ENCODE measurements at regions not wholly inside any gene's neighbourhood (a gene's known extent, or its start where the extent isn't known, plus 50 kb on each side); places are given as distances from the start of the nearest gene placed in this dataset.

- peaks cover 0 to 2% of the 10 kb centered on the region in 2 donors for H3K9me3 ChIP-seq (replicated peaks in 1 of 2; ENCODE audit: control insufficient read depth in 1 of 2, insufficient read depth in 1 of 2, low read length in 2 of 2)
- no peaks in the 10 kb centered on the region for H3K4me1 ChIP-seq (ENCODE audit: control insufficient read depth in 1 of 2, insufficient read depth in 2 of 2, low read length in 2 of 2)
- H3K4me3 ChIP-seq (replicated peaks in 1 of 3; ENCODE audit: low read depth in 2 of 3, low read length in 3 of 3) = no peak overlapping the region
- TF ChIP-seq CTCF (IDR thresholded peaks at IDR 0.05) = no peak
- H2AFZ ChIP-seq (ENCODE audit: insufficient read depth, low read depth, low read length, poor library complexity, severe bottlenecking) = no peak overlapping the region
- H3K9ac ChIP-seq (ENCODE audit: insufficient read depth, low read length, poor library complexity, severe bottlenecking) = no peak overlapping the region
- Mint-ChIP-seq H3K27ac (no peak overlapping the region), H3K36me3 (no peaks in the 10 kb centered on the region), H3K4me3 (no peak overlapping the region), H3K9me3 (peaks cover 0 to 4% (median 1%) of the 10 kb centered on the region in 7 donors), H3K4me1 (no peaks in the 10 kb centered on the region), H3K27me3 (ENCODE audit: low read depth in 3 of 3) (no peaks in the 10 kb centered on the region)
- H3K79me2 ChIP-seq (ENCODE audit: insufficient read depth, low read length) = no peaks in the 10 kb centered on the region
- H3K4me2 ChIP-seq (replicated peaks; ENCODE audit: extremely low read depth, low read length, poor library complexity, severe bottlenecking) = no peak overlapping the region
- no peaks in the 10 kb centered on the region for H3K27me3 ChIP-seq (ENCODE audit: control insufficient read depth in 2 of 2, insufficient read depth in 2 of 2, low read length in 2 of 2)
- intact Hi-C loops (cut with micrococcal nuclease) = no loop called here
- H3K36me3 ChIP-seq (replicated peaks in 1 of 2; ENCODE audit: control insufficient read depth in 1 of 2, insufficient read depth in 2 of 2, low read length in 2 of 2) = no peaks in the 10 kb centered on the region
- H3K27ac ChIP-seq (ENCODE audit: low read depth in 1 of 2, low read length in 2 of 2) = no peak overlapping the region
- H4K20me1 ChIP-seq (ENCODE audit: insufficient read depth, low read length) = no peaks in the 10 kb centered on the region
- no peak for DNase-seq
These were observed 315.8 kb upstream of the PHF14 start for GRCh38 chr7:10657837-10658236.

GRCh38 chr7:10662491-10662890 is 311.2 kb upstream of the PHF14 start:
- Mint-ChIP-seq H3K27me3 (ENCODE audit: low read depth in 3 of 3) (no peaks in the 10 kb centered on the region), H3K36me3 (no peaks in the 10 kb centered on the region), H3K27ac (peak overlapping the region in 1 of 7 donors; percentile 34), H3K4me3 (no peak overlapping the region), H3K9me3 (peaks cover 0 to 2% (median 0%) of the 10 kb centered on the region in 7 donors), H3K4me1 (no peaks in the 10 kb centered on the region)
- no peak for TF ChIP-seq CTCF (IDR thresholded peaks at IDR 0.05)
- H3K36me3 ChIP-seq (replicated peaks in 1 of 2; ENCODE audit: control insufficient read depth in 1 of 2, insufficient read depth in 2 of 2, low read length in 2 of 2) = no peaks in the 10 kb centered on the region
- H3K4me2 ChIP-seq (replicated peaks; ENCODE audit: extremely low read depth, low read length, poor library complexity, severe bottlenecking) = no peak overlapping the region
- no peak overlapping the region for H3K27ac ChIP-seq (ENCODE audit: low read depth in 1 of 2, low read length in 2 of 2)
- H4K20me1 ChIP-seq (ENCODE audit: insufficient read depth, low read length) = no peaks in the 10 kb centered on the region
- 83% methylated on average over 1 of the region's 1 CpG for WGBS (ENCODE audit: insufficient coverage)
- H2AFZ ChIP-seq (ENCODE audit: insufficient read depth, low read depth, low read length, poor library complexity, severe bottlenecking) = no peak overlapping the region
- no peaks in the 10 kb centered on the region for H3K27me3 ChIP-seq (ENCODE audit: control insufficient read depth in 2 of 2, insufficient read depth in 2 of 2, low read length in 2 of 2)
- H3K9ac ChIP-seq (ENCODE audit: insufficient read depth, low read length, poor library complexity, severe bottlenecking) = no peak overlapping the region
- no peak for DNase-seq
- intact Hi-C loops (cut with micrococcal nuclease) = no loop called here
- H3K9me3 ChIP-seq (replicated peaks in 1 of 2; ENCODE audit: control insufficient read depth in 1 of 2, insufficient read depth in 1 of 2, low read length in 2 of 2) = no peaks in the 10 kb centered on the region
- no peaks in the 10 kb centered on the region for H3K79me2 ChIP-seq (ENCODE audit: insufficient read depth, low read length)
- no peaks in the 10 kb centered on the region for H3K4me1 ChIP-seq (ENCODE audit: control insufficient read depth in 1 of 2, insufficient read depth in 2 of 2, low read length in 2 of 2)
- no peak overlapping the region for H3K4me3 ChIP-seq (replicated peaks in 1 of 3; ENCODE audit: low read depth in 2 of 3, low read length in 3 of 3)
